SHP77 (cell line): ENCODE measurements at regions not wholly inside any gene's neighbourhood (a gene's known extent, or its start where the extent isn't known, plus 50 kb on each side); places are given as distances from the start of the nearest gene placed in this dataset.
"Not testable (repeated sequence)": the region's sequence is repeated elsewhere in the genome, so short reads cannot be mapped to it uniquely, and the experiment has no call there.

ENCODE experiments used
- DNase-seq, 2 experiments: peaks; one replicate each; lab custom pipeline; 2025; lab: John Stamatoyannopoulos, UW

GRCh38 chr15:84360902-84361301 lies 125.3 kb downstream of the GOLGA6L4 start:
- DNase-seq = not testable (repeated sequence)

GRCh38 chr15:84384421-84384820 lies 148.8 kb downstream of the GOLGA6L4 start:
- not testable (repeated sequence) for DNase-seq

- no peak for DNase-seq
These were observed 151.5 kb downstream of the GOLGA6L4 start for GRCh38 chr15:84387086-84387485.

- not testable (repeated sequence) for DNase-seq
These were observed 152.6 kb downstream of the GOLGA6L4 start for GRCh38 chr15:84388201-84388600.

GRCh38 chr15:84388638-84389037 lies 153.1 kb downstream of the GOLGA6L4 start:
- not testable (repeated sequence) for DNase-seq

- DNase-seq = not testable (repeated sequence)
These were observed 154.8 kb downstream of the GOLGA6L4 start for GRCh38 chr15:84390324-84390723.

- DNase-seq = no peak
These were observed 155.6 kb downstream of the GOLGA6L4 start for GRCh38 chr15:84391191-84391590.

GRCh38 chr15:84392020-84392419 lies 156.4 kb downstream of the GOLGA6L4 start:
- not testable (repeated sequence) for DNase-seq

- peak; percentile 21 to 66 for DNase-seq
These were observed 157.9 kb downstream of the GOLGA6L4 start for GRCh38 chr15:84393386-84393936.

- not testable (repeated sequence) for DNase-seq
These were observed 158.4 kb downstream of the GOLGA6L4 start for GRCh38 chr15:84393966-84394365.

GRCh38 chr15:84395384-84395783 lies 159.8 kb downstream of the GOLGA6L4 start:
- DNase-seq = not testable (repeated sequence)

GRCh38 chr15:84395881-84396280 lies 160.3 kb downstream of the GOLGA6L4 start:
- not testable (repeated sequence) for DNase-seq

- not testable (repeated sequence) for DNase-seq
These were observed 161.5 kb downstream of the GOLGA6L4 start for GRCh38 chr15:84397066-84397465.

GRCh38 chr15:84398087-84398486 lies 162.5 kb downstream of the GOLGA6L4 start:
- DNase-seq = not testable (repeated sequence)

- no peak for DNase-seq
These were observed 163.5 kb downstream of the GOLGA6L4 start for GRCh38 chr15:84398763-84399701.

- no peak for DNase-seq
These were observed 164.6 kb downstream of the GOLGA6L4 start for GRCh38 chr15:84400017-84400740.

GRCh38 chr15:84400820-84401219 lies 165.2 kb downstream of the GOLGA6L4 start:
- DNase-seq = no peak

GRCh38 chr15:84401461-84401860 lies 165.9 kb downstream of the GOLGA6L4 start:
- DNase-seq = not testable (repeated sequence)

GRCh38 chr15:84401891-84402840 lies 166.6 kb downstream of the GOLGA6L4 start:
- DNase-seq = not testable (repeated sequence)

GRCh38 chr15:84402856-84403608 lies 167.5 kb downstream of the GOLGA6L4 start:
- no peak for DNase-seq
